HepG2 (cell line): ENCODE measurements at regions not wholly inside any gene's neighbourhood (a gene's known extent, or its start where the extent isn't known, plus 50 kb on each side); places are given as distances from the start of the nearest gene placed in this dataset.

Experiments
- ATAC-seq: fragments of 200-7000 bp; cut with Tn5 transposase; 3 replicates; pipeline ENCODE4 v1.9.1; 2020; ENCODE audit warnings: mild to moderate bottlenecking, moderate library complexity
- BruUV-seq: library from RNA; stranded (reverse); fragments of 400-500 nt; replicated peaks from 2 replicates; lab custom pipeline; 2021; lab: Mats Ljungman, UMichigan
- CTCF ChIA-PET: fragments of 300-600 bp; formaldehyde crosslinking; extraction: SDS; loops from one replicate; lab custom pipeline; 2021; ENCODE audit warnings: low total read pairs, inconsistent platforms, low intra/inter-chr PET ratio; lab: Yijun Ruan, JAX
- POLR2A ChIA-PET: fragments of 350-600 bp; sonication (Branson Sonifier 250); formaldehyde crosslinking; loops from one replicate; lab custom pipeline; 2020; ENCODE audit warnings: antibody characterized with exemption, inconsistent platforms; lab: Yijun Ruan, JAX
- DNase-seq: peaks from one replicate; pipeline ENCODE4 v3.0.0-alpha.2; 2015; ENCODE audit warnings: low spot score
- FAIRE-seq: peaks from 3 replicates; lab custom pipeline; 2011; peaks lifted over from hg19 to GRCh38; lab: Jason Lieb, UNC
- H2AFZ ChIP-seq: one replicate; pipeline ENCODE4 v1.6.1; 2011; ENCODE audit warnings: low read length, inconsistent platforms
- H3K27ac ChIP-seq: fragments of 300-600 bp; 3 replicates; pipeline ENCODE4 v1.8.0; 2011; ENCODE audit warnings: mixed run types, mild to moderate bottlenecking, mixed read lengths, low read length, inconsistent platforms; ENCODE audit not compliant: insufficient read depth; ENCODE audit errors: extremely low read length
- H3K27me3 ChIP-seq, 2 experiments: fragments of 200-600 bp in 1 of 2; 2 replicates in 1 of 2; 3 replicates in 1 of 2; pipeline versions ENCODE4 v1.6.0 to v1.8.0; 2011; ENCODE audit warnings: low read length in 2 of 2, mild to moderate bottlenecking in 2 of 2, moderate library complexity in 2 of 2, inconsistent platforms in 1 of 2; ENCODE audit not compliant: insufficient read depth in 2 of 2, control insufficient read depth in 1 of 2
- H3K36me3 ChIP-seq, 2 experiments: fragments of 200-600 bp in 1 of 2; replicated peaks in 1 of 2; 2 replicates in 1 of 2; 3 replicates in 1 of 2; pipeline versions ENCODE4 v1.5.1 to v1.8.0; 2011; ENCODE audit warnings: low read length in 2 of 2, inconsistent platforms in 1 of 2; ENCODE audit not compliant: insufficient read depth in 2 of 2, control insufficient read depth in 1 of 2
- H3K4me1 ChIP-seq: 2 replicates; pipeline ENCODE4 v1.5.1; 2012; ENCODE audit warnings: low read length, inconsistent platforms; ENCODE audit not compliant: insufficient read depth
- H3K4me2 ChIP-seq: 2 replicates; pipeline ENCODE4 v1.6.0; 2011; ENCODE audit warnings: low read depth, low read length, inconsistent platforms
- H3K4me3 ChIP-seq, 3 experiments: fragments of 200-600 bp in 1 of 3; sonication (generic), shearing (Covaris generic) in 1 of 3; replicated peaks in 1 of 3; 2 replicates each; pipeline ENCODE4 v1.5.1; 2011 to 2016; ENCODE audit warnings: low read length in 3 of 3, inconsistent platforms in 2 of 3, low read depth in 2 of 3, mild to moderate bottlenecking in 2 of 3, control low read depth in 1 of 3, mixed read lengths in 1 of 3; ENCODE audit not compliant: insufficient read depth in 1 of 3
- H3K79me2 ChIP-seq: one replicate; pipeline ENCODE4 v1.6.1; 2011; ENCODE audit warnings: low read length, inconsistent platforms; ENCODE audit not compliant: insufficient read depth
- H3K9ac ChIP-seq: 2 replicates; pipeline ENCODE4 v1.6.0; 2011; ENCODE audit warnings: mild to moderate bottlenecking, low read depth, low read length, inconsistent platforms; ENCODE audit not compliant: insufficient read depth
- H3K9me3 ChIP-seq: 2 replicates; pipeline ENCODE4 v1.5.1; 2012; ENCODE audit warnings: mild to moderate bottlenecking, low read length
- H4K20me1 ChIP-seq: 2 replicates; pipeline ENCODE4 v1.6.0; 2011; ENCODE audit warnings: inconsistent platforms, mild to moderate bottlenecking, low read length, moderate library complexity; ENCODE audit not compliant: insufficient read depth
- FOSL1 ChIP-seq: sonication (generic); formaldehyde crosslinking; IDR thresholded peaks from 2 replicates; pipeline ENCODE4 v1.9.0; 2021; ENCODE audit warnings: missing genetic modification reagents, borderline replicate concordance
- IRF2 ChIP-seq: IDR thresholded peaks from 2 replicates; pipeline ENCODE4 v1.6.1; 2018; ENCODE audit warnings: missing genetic modification reagents, missing compliant biosample characterization
- MED13 ChIP-seq: sonication (generic); formaldehyde crosslinking; IDR thresholded peaks from 2 replicates; pipeline ENCODE4 v1.5.0; 2020; ENCODE audit warnings: missing genetic modification reagents
- NFE2L2 ChIP-seq: fragments of 150-350 bp; IDR thresholded peaks from 2 replicates; pipeline ENCODE4 v1.6.1; 2014; ENCODE audit warnings: low read length
- NFIC ChIP-seq: IDR thresholded peaks from 2 replicates; pipeline ENCODE4 v1.6.1; 2012; ENCODE audit warnings: mild to moderate bottlenecking, low read length, inconsistent platforms
- RORA ChIP-seq: sonication (generic); formaldehyde crosslinking; IDR thresholded peaks from 2 replicates; pipeline ENCODE4 v1.5.0; 2020; ENCODE audit warnings: mild to moderate bottlenecking, missing genetic modification reagents, moderate library complexity
- SOX5 ChIP-seq: IDR thresholded peaks from 2 replicates; pipeline ENCODE4 v1.6.1; 2016; ENCODE audit warnings: borderline replicate concordance
- TOPORS ChIP-seq: sonication (generic); formaldehyde crosslinking; IDR thresholded peaks from 2 replicates; pipeline ENCODE4 v1.8.0; 2023; ENCODE audit warnings: mild to moderate bottlenecking, missing genetic modification reagents
- ZNF841 ChIP-seq: sonication (generic); formaldehyde crosslinking; IDR thresholded peaks from 2 replicates; pipeline ENCODE4 v1.8.1; 2023; ENCODE audit warnings: missing genetic modification reagents, borderline replicate concordance
- WGBS: methylation state at CpG from one replicate; pipeline ENCODE4 v1.1.6; 2017; ENCODE audit warnings: low lambda C conversion rate; 5-methylcytosine and 5-hydroxymethylcytosine counted together
- in situ Hi-C: cut with HindIII; loops from 2 replicates; pipeline ENCODE4 v1.10.0; 2017; ENCODE audit warnings: low pct_unique_long_range_greater_than_20kb; ENCODE audit not compliant: extremely low pct_ligation_motif_present
- intact Hi-C: fragments of 100-400 bp; cut with micrococcal nuclease; formaldehyde crosslinking; loops from one replicate; pipeline ENCODE4 v1.10.0; 2022; ENCODE audit not compliant: unreplicated experiment
- TF ChIP-seq, protein P1 (sequence below): sonication (generic); formaldehyde crosslinking; IDR thresholded peaks from 2 replicates; pipeline ENCODE4 v1.9.0; 2021; ENCODE audit warnings: missing genetic modification reagents, borderline replicate concordance
- TF ChIP-seq, protein P2 (sequence below): sonication (generic); formaldehyde crosslinking; IDR thresholded peaks from 2 replicates; pipeline ENCODE4 v1.4.0; 2020; ENCODE audit warnings: missing genetic modification reagents, borderline replicate concordance
- TF ChIP-seq, protein P3 (sequence below): sonication (generic); formaldehyde crosslinking; IDR thresholded peaks from 2 replicates; pipeline ENCODE4 v1.4.0; 2020; ENCODE audit warnings: missing genetic modification reagents

DNA sequence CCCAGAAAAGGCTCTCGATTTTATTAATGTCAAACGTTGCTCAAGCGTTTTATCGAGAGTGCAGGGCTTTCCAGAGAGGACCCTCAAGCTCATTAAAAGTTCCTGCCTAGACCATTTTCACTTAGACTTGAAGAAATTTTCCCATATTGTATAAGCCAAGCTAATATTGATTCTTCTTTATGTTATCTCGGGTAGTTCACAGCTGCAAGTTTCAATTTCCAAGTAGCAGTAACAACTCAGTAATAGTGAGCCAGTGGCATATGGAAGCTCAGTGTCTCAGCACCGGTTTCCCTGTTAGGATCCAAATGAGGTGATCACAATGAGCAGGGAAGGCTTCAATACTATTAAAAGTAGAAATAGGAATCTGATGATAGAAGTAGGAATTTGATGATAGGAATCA, 274.5 kb downstream of the TMX3 start:
- Histone ChIP-seq H2AFZ (no peak overlapping the region), H3K4me1 (no peaks in the 10 kb centered on the region)
- in situ Hi-C loops, result no loop called here
- TF ChIP-seq RORA (CRISPR knock-in tag), result no peak
- no peak for TF ChIP-seq SOX5
- TF ChIP-seq, protein P1, sequence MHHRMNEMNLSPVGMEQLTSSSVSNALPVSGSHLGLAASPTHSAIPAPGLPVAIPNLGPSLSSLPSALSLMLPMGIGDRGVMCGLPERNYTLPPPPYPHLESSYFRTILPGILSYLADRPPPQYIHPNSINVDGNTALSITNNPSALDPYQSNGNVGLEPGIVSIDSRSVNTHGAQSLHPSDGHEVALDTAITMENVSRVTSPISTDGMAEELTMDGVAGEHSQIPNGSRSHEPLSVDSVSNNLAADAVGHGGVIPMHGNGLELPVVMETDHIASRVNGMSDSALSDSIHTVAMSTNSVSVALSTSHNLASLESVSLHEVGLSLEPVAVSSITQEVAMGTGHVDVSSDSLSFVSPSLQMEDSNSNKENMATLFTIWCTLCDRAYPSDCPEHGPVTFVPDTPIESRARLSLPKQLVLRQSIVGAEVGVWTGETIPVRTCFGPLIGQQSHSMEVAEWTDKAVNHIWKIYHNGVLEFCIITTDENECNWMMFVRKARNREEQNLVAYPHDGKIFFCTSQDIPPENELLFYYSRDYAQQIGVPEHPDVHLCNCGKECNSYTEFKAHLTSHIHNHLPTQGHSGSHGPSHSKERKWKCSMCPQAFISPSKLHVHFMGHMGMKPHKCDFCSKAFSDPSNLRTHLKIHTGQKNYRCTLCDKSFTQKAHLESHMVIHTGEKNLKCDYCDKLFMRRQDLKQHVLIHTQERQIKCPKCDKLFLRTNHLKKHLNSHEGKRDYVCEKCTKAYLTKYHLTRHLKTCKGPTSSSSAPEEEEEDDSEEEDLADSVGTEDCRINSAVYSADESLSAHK, result no peak
- TF ChIP-seq, protein P2, sequence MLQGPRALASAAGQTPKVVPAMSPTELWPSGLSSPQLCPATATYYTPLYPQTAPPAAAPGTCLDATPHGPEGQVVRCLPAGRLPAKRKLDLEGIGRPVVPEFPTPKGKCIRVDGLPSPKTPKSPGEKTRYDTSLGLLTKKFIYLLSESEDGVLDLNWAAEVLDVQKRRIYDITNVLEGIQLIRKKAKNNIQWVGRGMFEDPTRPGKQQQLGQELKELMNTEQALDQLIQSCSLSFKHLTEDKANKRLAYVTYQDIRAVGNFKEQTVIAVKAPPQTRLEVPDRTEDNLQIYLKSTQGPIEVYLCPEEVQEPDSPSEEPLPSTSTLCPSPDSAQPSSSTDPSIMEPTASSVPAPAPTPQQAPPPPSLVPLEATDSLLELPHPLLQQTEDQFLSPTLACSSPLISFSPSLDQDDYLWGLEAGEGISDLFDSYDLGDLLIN, result no peak
- TF ChIP-seq NFE2L2, result no peak
- no peak for TF ChIP-seq FOSL1 (CRISPR knock-in tag)
- TF ChIP-seq, protein P3, sequence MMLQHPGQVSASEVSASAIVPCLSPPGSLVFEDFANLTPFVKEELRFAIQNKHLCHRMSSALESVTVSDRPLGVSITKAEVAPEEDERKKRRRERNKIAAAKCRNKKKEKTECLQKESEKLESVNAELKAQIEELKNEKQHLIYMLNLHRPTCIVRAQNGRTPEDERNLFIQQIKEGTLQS (CRISPR knock-in tag), result no peak
- TF ChIP-seq NFIC, result no peak
- TF ChIP-seq IRF2 (CRISPR knock-in tag), result no peak
- TF ChIP-seq TOPORS (CRISPR knock-in tag), result no peak
- TF ChIP-seq ZNF841 (CRISPR knock-in tag), result no peak
- no peak for TF ChIP-seq MED13
- TF ChIP-seq, all 625 proteins: peak for 0
- intact Hi-C loops, result no loop called here
- BruUV-seq, result no TSS peak
- no peaks in the 10 kb centered on the region for H3K79me2 ChIP-seq
- 2% methylated on average over 6 of the region's 6 CpGs for WGBS
- H3K27me3 ChIP-seq, result no peaks in the 10 kb centered on the region
- no peak for ATAC-seq
- H3K9me3 ChIP-seq, result no peaks in the 10 kb centered on the region
- H3K27ac ChIP-seq, result no peak overlapping the region
- no peaks in the 10 kb centered on the region for H4K20me1 ChIP-seq
- no peak for DNase-seq
- H3K4me2 ChIP-seq, result no peak overlapping the region
- no peaks in the 10 kb centered on the region for H3K36me3 ChIP-seq
- H3K4me3 ChIP-seq, result no peak overlapping the region
- no peak overlapping the region for H3K9ac ChIP-seq
- POLR2A ChIA-PET, result no interaction called here
- CTCF ChIA-PET, result no interaction called here
- no peak for FAIRE-seq
